HUES64 (cell line): ENCODE measurements at regions not wholly inside any gene's neighbourhood (a gene's known extent, or its start where the extent isn't known, plus 50 kb on each side); places are given as distances from the start of the nearest gene placed in this dataset.

Source experiments
- H3K27ac ChIP-seq: 2 replicates; pipeline ENCODE4 v1.7.0; 2013; ENCODE audit warnings: low read depth, low read length, inconsistent platforms
- H3K27me3 ChIP-seq: 2 replicates; pipeline ENCODE4 v1.6.1; 2013; ENCODE audit warnings: mild to moderate bottlenecking, low read length; ENCODE audit not compliant: insufficient read depth
- H3K36me3 ChIP-seq: 2 replicates; pipeline ENCODE4 v1.6.1; 2013; ENCODE audit warnings: mild to moderate bottlenecking, low read length; ENCODE audit not compliant: insufficient read depth
- H3K4me1 ChIP-seq: 2 replicates; pipeline ENCODE4 v1.6.1; 2013; ENCODE audit warnings: mild to moderate bottlenecking, low read length, moderate library complexity; ENCODE audit not compliant: insufficient read depth
- H3K4me3 ChIP-seq: 2 replicates; pipeline ENCODE4 v1.5.1; 2013; ENCODE audit warnings: mild to moderate bottlenecking, low read length, moderate library complexity
- H3K9ac ChIP-seq: 2 replicates; pipeline ENCODE4 v1.6.1; 2013; ENCODE audit warnings: mild to moderate bottlenecking, low read depth, low read length
- H3K9me3 ChIP-seq: 2 replicates; pipeline ENCODE4 v1.6.1; 2013; ENCODE audit warnings: low read depth, low read length; ENCODE audit not compliant: insufficient read depth
- WGBS: fragments of 150-250, 120-280 bp; methylation state at CpG from one replicate; pipeline ENCODE4 v1.1.7; 2013; ENCODE audit warnings: missing lambda C conversion rate; 5-methylcytosine and 5-hydroxymethylcytosine counted together

GRCh38 chrX:149152941-149153340, 352.2 kb downstream of the IDS start:
- Histone ChIP-seq H3K4me1 (no peaks in the 10 kb centered on the region), H3K27ac (no peak overlapping the region), H3K27me3 (no peaks in the 10 kb centered on the region), H3K9ac (no peak overlapping the region), H3K4me3 (no peak overlapping the region), H3K36me3 (no peaks in the 10 kb centered on the region), H3K9me3 (no peaks in the 10 kb centered on the region)
- WGBS = 100% methylated on average over 2 of the region's 3 CpGs

- Histone ChIP-seq H3K4me1 (no peaks in the 10 kb centered on the region), H3K27ac (no peak overlapping the region), H3K27me3 (no peaks in the 10 kb centered on the region), H3K36me3 (no peaks in the 10 kb centered on the region), H3K4me3 (no peak overlapping the region), H3K9me3 (no peaks in the 10 kb centered on the region), H3K9ac (no peak overlapping the region)
- 96% methylated on average over 3 of the region's 3 CpGs for WGBS
Observed at GRCh38 chrX:149151805-149152757, 353.0 kb downstream of the IDS start.

- H3K27ac ChIP-seq = no peak overlapping the region
- no peak overlapping the region for H3K4me3 ChIP-seq
- H3K4me1 ChIP-seq = no peaks in the 10 kb centered on the region
- H3K9me3 ChIP-seq = no peaks in the 10 kb centered on the region
- WGBS = 56% methylated on average over 1 of the region's 3 CpGs
- no peaks in the 10 kb centered on the region for H3K27me3 ChIP-seq
- H3K9ac ChIP-seq = no peak overlapping the region
- H3K36me3 ChIP-seq = no peaks in the 10 kb centered on the region
Observed at GRCh38 chrX:149145845-149146285, 359.2 kb downstream of the IDS start.

- no peak overlapping the region for H3K4me3 ChIP-seq
- H3K9me3 ChIP-seq = no peaks in the 10 kb centered on the region
- H3K9ac ChIP-seq = no peak overlapping the region
- no peaks in the 10 kb centered on the region for H3K27me3 ChIP-seq
- no peaks in the 10 kb centered on the region for H3K36me3 ChIP-seq
- H3K4me1 ChIP-seq = no peaks in the 10 kb centered on the region
- H3K27ac ChIP-seq = no peak overlapping the region
- WGBS = 100% methylated on average over 1 of the region's 3 CpGs
Observed at GRCh38 chrX:149131774-149132173, 373.3 kb downstream of the IDS start.

GRCh38 chrX:149129767-149130166, 375.3 kb downstream of the IDS start:
- no peak overlapping the region for H3K27ac ChIP-seq
- H3K4me3 ChIP-seq = no peak overlapping the region
- no peaks in the 10 kb centered on the region for H3K9me3 ChIP-seq
- no peak overlapping the region for H3K9ac ChIP-seq
- no peaks in the 10 kb centered on the region for H3K36me3 ChIP-seq
- no peaks in the 10 kb centered on the region for H3K27me3 ChIP-seq
- no peaks in the 10 kb centered on the region for H3K4me1 ChIP-seq
- WGBS = 81% methylated on average over 4 of the region's 5 CpGs

- Histone ChIP-seq H3K27ac (no peak overlapping the region), H3K9me3 (no peaks in the 10 kb centered on the region), H3K36me3 (no peaks in the 10 kb centered on the region), H3K4me3 (no peak overlapping the region), H3K9ac (no peak overlapping the region), H3K27me3 (no peaks in the 10 kb centered on the region), H3K4me1 (no peaks in the 10 kb centered on the region)
- 100% methylated on average over 2 of the region's 3 CpGs for WGBS
Observed at GRCh38 chrX:149124526-149125108, 380.5 kb downstream of the IDS start.

GRCh38 chrX:149121206-149121920, 383.7 kb downstream of the IDS start:
- H3K9ac ChIP-seq = no peak overlapping the region
- H3K9me3 ChIP-seq = no peaks in the 10 kb centered on the region
- 78% methylated on average over 6 of the region's 7 CpGs for WGBS
- no peaks in the 10 kb centered on the region for H3K27me3 ChIP-seq
- H3K36me3 ChIP-seq = no peaks in the 10 kb centered on the region
- no peak overlapping the region for H3K4me3 ChIP-seq
- no peaks in the 10 kb centered on the region for H3K4me1 ChIP-seq
- no peak overlapping the region for H3K27ac ChIP-seq

GRCh38 chrX:149120459-149120858, 384.6 kb downstream of the IDS start:
- no peaks in the 10 kb centered on the region for H3K9me3 ChIP-seq
- WGBS = no CpG with 5 or more reads among the region's 2 CpGs
- no peaks in the 10 kb centered on the region for H3K27me3 ChIP-seq
- H3K4me1 ChIP-seq = no peaks in the 10 kb centered on the region
- no peak overlapping the region for H3K4me3 ChIP-seq
- H3K27ac ChIP-seq = no peak overlapping the region
- no peak overlapping the region for H3K9ac ChIP-seq
- no peaks in the 10 kb centered on the region for H3K36me3 ChIP-seq

GRCh38 chrX:149114874-149115273, 390.2 kb downstream of the IDS start:
- 97% methylated on average over 4 of the region's 4 CpGs for WGBS
- Histone ChIP-seq H3K36me3 (no peaks in the 10 kb centered on the region), H3K27me3 (no peaks in the 10 kb centered on the region), H3K4me1 (no peaks in the 10 kb centered on the region), H3K4me3 (no peak overlapping the region), H3K27ac (no peak overlapping the region), H3K9me3 (no peaks in the 10 kb centered on the region), H3K9ac (no peak overlapping the region)

GRCh38 chrX:149114001-149114400, 391.1 kb downstream of the IDS start:
- Histone ChIP-seq H3K27me3 (no peaks in the 10 kb centered on the region), H3K27ac (no peak overlapping the region), H3K4me3 (no peak overlapping the region), H3K9me3 (no peaks in the 10 kb centered on the region), H3K36me3 (no peaks in the 10 kb centered on the region), H3K4me1 (no peaks in the 10 kb centered on the region), H3K9ac (no peak overlapping the region)
- WGBS = 91% methylated on average over 15 of the region's 15 CpGs

- Histone ChIP-seq H3K27ac (no peak overlapping the region), H3K27me3 (no peaks in the 10 kb centered on the region), H3K36me3 (no peaks in the 10 kb centered on the region), H3K4me1 (no peaks in the 10 kb centered on the region), H3K9ac (no peak overlapping the region), H3K9me3 (no peaks in the 10 kb centered on the region), H3K4me3 (no peak overlapping the region)
Observed at GRCh38 chrX:149097786-149098185, 407.3 kb downstream of the IDS start.
